ENCODE measurements at regions not wholly inside any gene's neighbourhood (a gene's known extent, or its start where the extent isn't known, plus 50 kb on each side); places are given as distances from the start of the nearest gene placed in this dataset.

DNA sequence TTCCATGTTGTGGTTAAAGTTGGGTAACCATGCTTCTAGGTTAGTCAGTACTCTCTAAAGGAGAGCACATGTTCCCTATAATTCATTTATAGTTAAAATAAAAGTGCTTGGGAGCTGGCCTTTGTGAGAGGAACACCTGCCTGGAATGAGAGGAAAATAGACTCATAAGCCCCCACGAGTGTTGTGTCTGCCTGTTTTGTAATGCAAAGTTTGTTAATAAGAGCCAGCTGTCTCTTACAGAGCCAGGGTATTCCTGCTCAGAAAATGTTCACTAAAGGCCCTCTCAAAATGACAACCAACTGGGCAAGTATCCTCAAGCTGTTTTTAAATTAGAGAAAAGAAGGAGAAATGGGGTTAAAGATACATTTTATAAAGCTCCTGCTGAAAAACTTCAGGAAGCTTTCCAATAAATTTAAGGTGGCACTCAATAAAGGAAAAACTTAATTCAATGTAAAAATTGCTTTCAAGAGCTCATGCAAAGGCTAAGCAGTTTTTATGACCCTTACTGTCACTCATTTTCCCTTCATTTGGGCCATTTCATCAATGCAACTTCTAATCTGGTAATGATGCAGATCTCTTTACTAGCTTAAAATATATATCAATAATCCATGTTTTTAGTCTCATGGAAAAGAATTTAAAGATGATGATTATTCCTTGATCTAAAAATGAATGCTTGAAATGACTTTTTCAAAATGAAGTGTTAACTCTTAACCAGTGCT, 793.6 kb downstream of the STPG2 start:
- DNase-seq (ENCODE audit: low read depth, low spot score) (no peak), ATAC-seq (no peak)
- H3K9me3 ChIP-seq (ENCODE audit: control insufficient read depth, insufficient read depth, low read depth, low read length) = no peaks in the 10 kb centered on the region
- in situ Hi-C loops (cut with HindIII; ENCODE audit: low pct_unique_long_range_greater_than_20kb, low sequenced_read_pairs) (no loop called here), intact Hi-C loops (cut with micrococcal nuclease; ENCODE audit: unreplicated experiment) (no loop called here)
- CTCF ChIA-PET = no interaction called here
- TF ChIP-seq TCF7L2 (IDR thresholded peaks at IDR 0.05; ENCODE audit: low read depth, low read length) (no peak), CTCF (IDR thresholded peaks at IDR 0.05) (no peak), SIN3A (IDR thresholded peaks at IDR 0.05; ENCODE audit: borderline replicate concordance, insufficient read depth, low read depth, low read length) (no peak), POLR2AphosphoS5 (IDR thresholded peaks at IDR 0.05; ENCODE audit: low read depth, low read length) (no peak), REST (IDR thresholded peaks at IDR 0.05; ENCODE audit: insufficient read depth in 1 of 2, low read depth in 2 of 2, low read length in 1 of 2) (no peak)
- no peak overlapping the region for H3K27ac ChIP-seq (ENCODE audit: low read length)
- BruUV-seq (replicated peaks) = no TSS peak
- POLR2A ChIA-PET = no interaction called here
- no peaks in the 10 kb centered on the region for H3K36me3 ChIP-seq (ENCODE audit: control insufficient read depth, insufficient read depth, low read length)
- no peak overlapping the region for H3K4me3 ChIP-seq (ENCODE audit: low read depth in 2 of 2, low read length in 2 of 2)
- no peaks in the 10 kb centered on the region for H3K27me3 ChIP-seq (ENCODE audit: control insufficient read depth, insufficient read depth, low read length)
- H3K4me1 ChIP-seq (ENCODE audit: control insufficient read depth, insufficient read depth, low read length) = no peaks in the 10 kb centered on the region

DNA sequence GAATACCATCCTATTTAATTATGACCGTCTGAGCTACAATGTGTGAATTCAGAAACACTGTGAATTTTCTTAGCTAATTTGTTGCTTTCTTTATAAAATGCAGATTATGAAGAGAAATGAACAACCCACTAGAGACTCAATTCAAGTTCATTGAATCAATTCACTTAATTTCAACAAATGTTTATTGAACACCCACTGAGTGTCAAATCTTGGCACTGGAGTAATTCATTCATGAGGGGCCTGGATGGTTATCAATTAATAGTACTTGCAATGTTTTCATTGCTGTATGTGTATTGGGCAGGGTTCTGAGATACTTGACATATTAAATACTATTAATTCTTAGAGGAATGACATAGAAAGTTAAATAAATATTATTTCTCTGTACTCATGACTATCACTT, 789.4 kb downstream of the STPG2 start:
- no peaks in the 10 kb centered on the region for H3K4me1 ChIP-seq (ENCODE audit: control insufficient read depth, insufficient read depth, low read length)
- CTCF ChIA-PET = no interaction called here
- TF ChIP-seq TCF7L2 (IDR thresholded peaks at IDR 0.05; ENCODE audit: low read depth, low read length) = no peak
- TF ChIP-seq REST (IDR thresholded peaks at IDR 0.05; ENCODE audit: insufficient read depth in 1 of 2, low read depth in 2 of 2, low read length in 1 of 2) = no peak
- no peak for TF ChIP-seq CTCF (IDR thresholded peaks at IDR 0.05)
- TF ChIP-seq SIN3A (IDR thresholded peaks at IDR 0.05; ENCODE audit: borderline replicate concordance, insufficient read depth, low read depth, low read length) = no peak
- in situ Hi-C loops (cut with HindIII; ENCODE audit: low pct_unique_long_range_greater_than_20kb, low sequenced_read_pairs) = no loop called here
- H3K27me3 ChIP-seq (ENCODE audit: control insufficient read depth, insufficient read depth, low read length) = no peaks in the 10 kb centered on the region
- H3K4me3 ChIP-seq (ENCODE audit: low read depth in 2 of 2, low read length in 2 of 2) = no peak overlapping the region
- no peak overlapping the region for H3K27ac ChIP-seq (ENCODE audit: low read length)
- intact Hi-C loops (cut with micrococcal nuclease; ENCODE audit: unreplicated experiment) = no loop called here
- H3K36me3 ChIP-seq (ENCODE audit: control insufficient read depth, insufficient read depth, low read length) = no peaks in the 10 kb centered on the region
- DNase-seq (ENCODE audit: low read depth, low spot score) = no peak
- no peak for ATAC-seq
- POLR2A ChIA-PET = no interaction called here
- no TSS peak for BruUV-seq (replicated peaks)
- H3K9me3 ChIP-seq (ENCODE audit: control insufficient read depth, insufficient read depth, low read depth, low read length) = no peaks in the 10 kb centered on the region

Measured in Panc1 (cell line).